ENCODE measurements at regions not wholly inside any gene's neighbourhood (a gene's known extent, or its start where the extent isn't known, plus 50 kb on each side); places are given as distances from the start of the nearest gene placed in this dataset.

DNA sequence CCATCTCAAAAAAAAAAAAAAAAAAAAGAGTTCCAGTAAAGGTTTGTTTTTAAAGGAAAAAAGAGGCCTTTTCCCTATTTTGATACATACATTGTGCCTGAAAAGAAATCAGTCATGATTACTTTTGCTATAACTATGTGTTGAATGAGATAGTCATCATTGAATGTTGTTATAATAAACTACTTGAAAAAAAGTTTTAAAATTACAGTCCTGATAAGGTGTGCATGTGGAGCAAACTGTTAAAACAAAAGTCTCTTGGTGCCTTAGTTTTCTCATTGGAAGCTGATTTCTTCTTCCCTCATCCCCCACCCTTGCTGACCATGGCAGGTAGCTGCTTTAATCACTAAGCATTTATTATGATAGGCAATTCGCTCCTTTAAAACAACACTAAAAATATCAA, 172.3 kb upstream of the TBCA start:
- DNase-seq, result no peak

DNA sequence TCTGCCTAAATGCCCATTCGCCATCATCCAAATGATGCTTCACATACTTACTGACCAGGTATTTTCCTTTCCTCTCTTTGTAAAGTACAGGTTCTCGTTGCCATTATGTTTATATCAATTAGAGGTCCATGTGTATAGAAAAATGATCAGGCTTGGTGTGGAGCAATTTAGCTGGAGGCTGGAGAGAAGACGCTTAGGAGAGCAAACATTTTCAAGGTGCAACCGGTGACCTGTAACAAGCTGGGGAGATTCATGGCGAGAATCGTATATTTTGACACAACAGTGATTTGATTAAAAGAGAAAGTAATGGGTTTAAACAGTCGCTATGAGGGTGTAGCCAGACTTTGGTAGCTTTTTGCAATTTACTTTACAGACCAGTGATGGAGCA, 170.9 kb upstream of the TBCA start:
- DNase-seq, result no peak

DNA sequence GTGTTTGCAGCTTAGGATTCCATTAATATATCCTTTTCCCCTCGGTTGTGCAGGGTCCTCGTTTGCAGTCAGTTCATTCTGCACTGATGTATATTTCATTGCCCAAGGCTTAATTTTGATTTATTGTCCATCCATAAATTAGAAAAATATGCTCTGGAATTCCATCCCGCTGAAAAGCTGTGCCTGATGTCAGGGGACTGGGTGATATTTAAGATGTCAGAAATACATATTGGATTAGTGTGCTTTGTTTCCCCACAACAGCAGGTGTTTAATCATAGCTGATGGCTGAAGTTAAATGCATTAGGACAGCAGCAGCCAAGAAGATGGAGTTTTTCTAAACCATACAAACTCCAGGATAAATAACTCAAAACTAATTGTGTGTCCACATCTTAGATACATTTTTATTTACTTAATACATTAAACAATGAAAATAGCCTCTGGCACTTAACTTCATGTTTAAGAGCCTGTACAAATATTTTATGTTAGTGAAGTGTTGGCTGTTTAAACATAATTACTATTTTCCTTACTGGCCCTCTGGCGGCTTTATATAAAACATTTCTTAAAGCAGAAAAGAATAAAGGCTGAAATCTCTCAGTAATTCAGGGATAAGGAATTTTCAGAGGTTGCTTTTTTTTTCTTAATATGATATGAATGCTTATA, 170.4 kb upstream of the TBCA start:
- no peak for DNase-seq

DNA sequence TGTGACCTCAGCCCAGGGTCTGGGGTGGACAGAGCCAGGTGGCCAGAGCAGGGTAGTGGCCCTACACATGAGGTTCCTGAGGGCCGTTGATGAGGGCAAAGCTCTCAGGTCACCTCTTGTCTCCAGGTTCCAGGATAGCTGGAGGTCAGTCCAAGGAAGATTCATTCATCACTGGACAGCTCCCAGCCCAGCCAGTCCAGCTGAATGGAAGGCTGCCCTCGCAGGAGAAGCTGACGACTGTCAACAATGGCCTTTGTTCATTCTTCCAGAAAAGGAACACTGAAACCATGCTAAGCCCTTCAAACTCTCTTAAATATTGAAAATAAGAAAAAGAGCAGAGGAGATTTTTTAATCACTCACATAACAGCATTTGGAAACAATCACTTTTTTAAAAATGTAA, 169.7 kb upstream of the TBCA start:
- DNase-seq, result no peak

DNA sequence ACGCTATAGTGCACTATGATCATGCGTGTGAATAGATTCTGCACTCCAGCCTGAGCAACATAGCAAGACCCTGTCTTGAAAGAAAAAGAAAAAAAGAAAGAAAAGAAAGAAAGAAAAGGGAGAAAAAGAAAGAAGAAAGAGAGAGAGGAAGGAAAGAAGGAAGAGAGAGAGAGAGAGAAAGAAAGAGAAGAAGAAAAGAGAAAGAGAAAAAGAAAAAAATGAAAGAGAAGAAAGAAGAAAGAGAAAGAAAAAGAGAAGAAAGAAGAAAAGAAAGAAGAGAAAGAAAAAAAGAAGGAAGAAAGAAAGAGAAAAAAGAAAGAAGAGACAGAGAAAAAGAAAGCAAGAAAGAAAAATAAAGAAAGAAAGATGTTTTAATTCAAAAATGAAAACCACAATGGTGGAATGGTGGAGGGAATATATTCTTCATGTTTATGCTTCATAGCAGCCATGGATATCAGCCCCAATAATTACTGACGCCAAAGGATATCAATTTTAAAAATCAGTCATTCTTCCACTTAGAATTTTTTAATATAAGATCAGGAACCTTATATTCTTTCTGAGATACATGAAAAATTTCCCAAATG, 168.7 kb upstream of the TBCA start:
- no peak for DNase-seq

DNA sequence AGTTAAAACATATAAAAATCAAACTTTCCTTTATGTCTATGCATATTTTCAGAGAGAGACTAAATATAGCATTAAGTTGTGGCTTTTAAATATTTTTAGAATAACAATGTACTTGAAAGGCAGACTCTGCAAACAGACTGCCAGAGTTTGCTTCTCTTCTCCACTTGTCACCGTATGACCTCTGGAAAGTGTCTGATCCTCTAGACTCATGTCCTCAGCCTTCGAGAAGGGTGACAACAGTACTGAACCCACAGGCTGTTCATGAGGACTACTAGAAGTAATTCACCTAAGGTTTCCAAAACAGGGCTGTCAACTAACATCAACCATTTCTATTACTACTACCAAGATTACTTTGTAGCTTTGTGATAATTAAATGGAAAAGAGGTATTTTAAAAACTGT, 167.7 kb upstream of the TBCA start:
- DNase-seq, result no peak

DNA sequence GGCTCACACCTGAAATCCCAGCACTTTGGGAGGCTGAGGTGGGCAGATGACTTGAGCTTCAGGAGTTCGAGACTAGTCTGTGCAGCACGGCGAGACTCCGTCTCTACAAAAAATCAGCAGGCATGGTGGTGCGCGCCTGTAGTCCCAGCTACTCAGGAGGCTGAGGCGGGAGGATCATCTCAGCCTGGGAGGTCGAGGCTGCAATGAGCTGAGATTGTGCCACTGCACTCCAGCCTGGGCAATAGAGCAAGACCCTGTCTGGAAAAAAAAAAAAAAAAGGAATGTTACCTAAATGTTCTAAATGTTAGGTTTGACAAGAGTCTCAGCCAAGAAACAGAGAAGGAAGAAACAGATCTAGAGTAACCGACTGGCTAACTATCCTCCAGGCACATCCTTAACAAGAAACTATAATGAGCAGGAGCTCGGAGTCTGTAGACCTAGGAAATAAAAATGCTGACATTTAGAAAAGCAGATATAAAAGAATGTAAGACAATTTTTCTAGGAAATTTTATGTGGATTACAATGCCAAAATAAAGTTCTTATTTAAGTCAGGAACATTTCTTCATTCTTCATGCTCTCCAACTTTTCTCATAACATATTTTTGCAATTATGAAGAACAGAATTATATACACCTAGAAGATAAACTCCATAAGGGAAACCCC, 166.6 kb upstream of the TBCA start:
- no peak for DNase-seq

DNA sequence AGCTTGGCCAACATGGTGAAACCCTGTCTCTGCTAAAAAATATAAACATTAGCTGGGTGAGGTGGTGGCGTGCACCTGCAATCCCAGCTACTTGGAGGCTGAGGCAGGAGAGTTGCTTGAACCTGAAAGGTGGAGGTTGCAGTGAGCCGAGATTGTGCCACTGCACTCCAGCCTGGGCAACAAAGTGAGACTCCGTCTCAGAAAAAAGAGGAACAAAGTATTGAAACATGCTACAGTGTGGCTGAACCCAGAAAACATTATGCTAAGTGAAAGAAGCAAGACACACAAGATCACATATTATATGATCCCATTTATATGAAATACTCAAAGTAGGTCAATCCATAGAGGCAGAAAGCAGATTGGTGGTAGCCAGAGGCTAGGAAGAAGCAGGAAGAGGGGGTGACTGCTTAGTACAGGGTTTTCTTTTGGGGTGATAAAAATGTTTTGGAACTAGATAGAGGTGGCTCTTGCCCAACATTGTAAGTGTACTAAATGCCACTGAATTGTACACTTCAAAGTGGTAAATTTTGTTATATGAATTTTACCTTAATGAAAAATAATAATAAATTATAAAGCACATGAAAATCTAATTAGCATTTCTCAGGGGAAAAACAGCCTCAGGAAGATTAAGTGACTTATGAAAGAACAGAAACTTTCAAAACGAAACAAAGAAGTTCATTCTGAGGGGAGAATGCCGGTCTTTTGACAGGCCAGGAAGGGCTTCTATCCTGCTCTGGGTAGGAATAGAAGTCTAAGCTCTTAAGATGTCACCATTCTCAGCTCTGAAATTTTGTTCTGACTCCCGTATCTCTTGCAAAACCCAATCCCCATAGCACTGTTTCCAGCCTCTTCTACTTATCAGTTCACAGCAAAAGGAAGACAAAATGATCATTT, 161.1 kb upstream of the TBCA start:
- DNase-seq, result no peak

DNA sequence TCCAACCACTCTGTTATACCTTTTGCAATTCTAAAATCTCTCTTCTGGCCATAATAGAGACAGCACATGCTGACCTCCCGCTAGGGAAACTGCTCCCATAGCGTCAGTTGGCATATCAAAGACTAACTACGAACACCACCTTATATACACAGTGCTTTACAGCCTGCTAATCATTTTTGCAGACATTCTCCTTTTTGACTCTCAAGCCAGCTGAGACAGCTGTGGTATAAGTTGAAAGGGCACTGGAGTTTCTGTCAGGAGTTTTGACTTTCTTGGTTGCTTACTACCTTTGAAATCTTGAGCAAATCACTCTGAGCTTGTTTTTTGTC, 160.2 kb upstream of the TBCA start:
- no peak for DNase-seq

DNA sequence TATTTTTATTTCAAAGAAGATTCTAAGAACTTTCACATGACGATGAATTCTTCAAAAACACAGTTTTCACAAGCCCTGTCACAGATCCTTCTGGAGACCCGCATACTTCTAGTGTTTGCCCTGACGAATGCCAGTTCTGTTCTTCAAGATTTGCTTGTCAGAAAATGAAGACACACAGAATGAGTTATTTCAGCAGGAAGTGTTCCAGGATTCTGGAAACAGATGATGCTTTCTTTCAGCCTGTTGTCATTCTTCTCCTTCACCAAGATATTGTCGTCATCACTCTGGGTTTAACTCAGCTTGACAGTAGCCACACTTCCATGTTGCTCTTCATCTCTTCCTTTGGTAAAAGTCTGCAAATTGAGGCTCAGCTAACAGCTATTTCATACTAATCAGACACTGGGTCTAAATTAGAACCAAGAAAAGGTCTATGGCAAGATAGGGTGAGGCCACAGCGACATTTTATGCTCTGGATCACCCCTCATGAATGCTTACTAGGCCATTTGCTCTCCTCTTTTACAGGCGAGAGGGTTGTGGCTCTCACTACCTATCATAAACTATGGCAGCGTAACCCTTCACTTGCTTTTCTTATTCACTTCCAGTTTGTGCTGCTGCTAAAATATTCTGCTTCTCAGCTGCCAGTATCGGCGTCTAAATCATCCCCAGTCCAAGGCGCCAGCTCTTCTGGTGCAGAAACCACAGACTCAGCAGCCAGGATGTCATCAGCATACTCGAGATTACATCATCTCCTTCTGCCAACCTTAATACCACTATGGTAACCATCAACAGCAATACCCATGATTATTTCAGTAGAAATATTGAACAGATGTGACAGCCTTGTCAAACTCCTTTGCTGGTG, 159.6 kb upstream of the TBCA start:
- peak in 1 of 2 donors; percentile 18 for DNase-seq

DNA sequence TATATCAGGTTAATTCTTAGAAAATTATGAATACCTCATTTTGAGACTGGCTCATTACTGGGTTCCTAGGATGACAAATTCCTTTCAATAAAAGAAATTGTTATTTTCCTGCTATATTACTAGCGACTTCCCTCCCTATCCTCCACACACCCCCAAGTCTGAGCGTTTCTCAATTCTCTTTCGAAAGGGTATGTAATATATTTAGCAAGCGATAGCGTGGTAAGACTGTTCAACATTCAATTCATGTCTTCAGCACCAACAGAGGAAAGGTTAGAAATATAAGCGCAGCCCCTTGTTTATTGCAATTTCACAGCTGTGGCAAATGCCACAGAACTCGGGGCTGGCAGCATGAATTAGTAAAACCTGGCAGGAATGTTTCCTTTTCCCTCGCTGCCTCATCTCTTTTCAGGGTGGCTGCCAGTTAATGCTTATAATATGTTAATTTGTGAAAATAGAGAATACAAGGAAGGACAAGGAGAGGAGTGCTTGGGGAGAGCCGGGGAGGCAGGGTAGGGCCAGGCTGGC, 152.7 kb upstream of the TBCA start:
- no peak for DNase-seq

DNA sequence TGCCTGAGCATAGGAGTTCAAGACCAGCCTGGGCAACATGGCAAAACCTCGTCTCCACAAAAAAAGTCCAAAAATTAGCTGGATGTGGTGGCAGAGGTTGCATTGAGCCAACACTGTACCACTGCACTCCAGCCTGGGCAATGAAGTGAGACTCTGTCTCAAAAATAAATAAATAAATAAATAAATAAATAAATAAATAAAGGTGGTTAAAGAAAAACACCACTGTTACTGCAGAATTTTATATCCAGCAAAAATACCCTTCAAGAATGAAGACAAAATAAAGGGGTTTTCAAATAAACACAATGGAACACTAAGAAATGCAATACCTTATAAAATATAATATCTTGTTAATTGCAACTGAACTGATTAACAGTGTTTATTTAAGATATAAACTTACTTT, 150.2 kb upstream of the TBCA start:
- DNase-seq, result no peak

DNA sequence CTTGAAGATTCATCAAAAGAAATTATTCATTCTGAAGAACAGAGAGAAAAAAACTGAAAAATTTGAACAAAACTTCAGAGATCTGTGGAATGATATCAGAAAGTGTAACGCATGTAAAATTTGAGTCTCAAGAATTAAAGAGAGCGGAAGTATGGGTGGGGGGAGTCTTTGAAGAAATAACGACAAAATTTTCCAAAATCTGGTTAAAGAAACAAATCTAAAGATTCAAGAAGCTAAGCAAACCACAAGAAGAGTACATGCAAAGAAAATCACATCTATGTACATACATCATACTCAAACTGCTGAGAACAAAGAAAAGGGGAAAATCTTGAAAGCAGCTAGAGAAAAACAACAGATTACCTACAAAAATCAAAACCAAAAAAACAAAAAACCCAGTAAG, 149.4 kb upstream of the TBCA start:
- no peak for DNase-seq

DNA sequence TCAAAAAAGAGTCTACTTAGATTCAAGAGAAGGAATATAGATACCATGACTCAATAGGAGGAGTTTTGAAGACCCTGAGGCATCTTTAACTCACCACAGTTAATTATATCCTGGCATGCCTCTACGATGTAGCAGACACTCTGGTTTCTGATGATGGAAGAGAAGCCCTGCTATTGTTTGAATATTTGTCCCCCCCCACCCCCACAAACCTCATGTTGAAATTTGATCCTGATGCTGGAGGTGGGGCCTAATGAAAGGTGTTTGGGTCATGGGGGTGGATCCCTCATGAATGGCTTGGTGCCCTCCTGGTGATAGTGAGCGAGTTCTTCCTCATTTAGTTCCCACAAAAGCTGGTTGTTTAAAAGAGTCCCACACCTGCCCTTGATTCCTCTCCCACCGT, 147.9 kb upstream of the TBCA start:
- DNase-seq, result no peak

DNA sequence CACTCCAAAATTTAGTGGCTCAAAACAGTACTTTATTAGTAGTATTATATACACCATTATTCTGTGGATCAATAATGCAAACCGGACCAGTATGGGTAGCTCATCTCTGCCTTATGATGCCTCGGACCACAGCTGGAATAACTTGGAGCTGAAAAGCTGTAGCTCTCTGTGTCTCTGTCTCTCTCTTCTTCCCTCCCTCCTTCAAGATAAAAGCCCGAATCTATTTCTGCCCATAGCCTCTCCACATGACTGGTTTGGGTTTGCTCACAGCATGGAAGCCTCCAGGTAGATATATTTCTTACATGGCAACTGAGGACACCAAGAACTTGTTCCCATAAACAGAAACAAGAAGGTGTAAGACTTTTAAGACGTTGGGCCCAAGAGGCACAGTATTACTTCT, 147.5 kb upstream of the TBCA start:
- DNase-seq, result no peak

DNA sequence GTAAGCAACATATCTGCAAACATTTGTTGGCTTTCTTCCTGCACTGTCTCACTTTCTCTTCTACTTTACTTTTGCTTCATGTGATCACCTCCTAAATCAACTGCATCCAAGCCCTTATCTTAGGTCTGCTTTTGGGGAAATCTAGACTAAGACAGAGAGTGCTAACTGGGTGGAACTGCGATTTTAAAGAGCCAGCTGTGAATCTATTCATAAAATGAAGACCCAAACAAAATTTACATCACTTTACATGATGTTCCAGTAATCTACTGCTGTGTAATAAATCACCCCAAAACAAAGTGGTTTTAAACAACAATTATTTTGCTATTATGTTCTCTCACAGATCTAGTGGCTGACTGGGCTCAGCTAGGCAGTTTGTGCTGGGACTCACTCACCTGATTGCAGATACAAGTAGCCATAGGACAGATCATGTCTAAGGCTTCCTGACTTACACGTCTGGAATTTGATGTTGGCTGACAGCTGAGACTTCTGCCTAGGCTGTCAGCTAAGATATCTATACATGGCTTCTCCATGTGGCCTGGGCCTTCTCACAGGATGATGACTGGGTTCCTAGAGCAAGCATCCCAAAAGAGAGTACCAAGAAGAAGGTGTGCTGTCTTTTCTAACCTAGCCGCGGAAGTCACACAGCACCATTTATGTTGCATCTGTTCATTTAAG, 145.1 kb upstream of the TBCA start:
- no peak for DNase-seq

DNA sequence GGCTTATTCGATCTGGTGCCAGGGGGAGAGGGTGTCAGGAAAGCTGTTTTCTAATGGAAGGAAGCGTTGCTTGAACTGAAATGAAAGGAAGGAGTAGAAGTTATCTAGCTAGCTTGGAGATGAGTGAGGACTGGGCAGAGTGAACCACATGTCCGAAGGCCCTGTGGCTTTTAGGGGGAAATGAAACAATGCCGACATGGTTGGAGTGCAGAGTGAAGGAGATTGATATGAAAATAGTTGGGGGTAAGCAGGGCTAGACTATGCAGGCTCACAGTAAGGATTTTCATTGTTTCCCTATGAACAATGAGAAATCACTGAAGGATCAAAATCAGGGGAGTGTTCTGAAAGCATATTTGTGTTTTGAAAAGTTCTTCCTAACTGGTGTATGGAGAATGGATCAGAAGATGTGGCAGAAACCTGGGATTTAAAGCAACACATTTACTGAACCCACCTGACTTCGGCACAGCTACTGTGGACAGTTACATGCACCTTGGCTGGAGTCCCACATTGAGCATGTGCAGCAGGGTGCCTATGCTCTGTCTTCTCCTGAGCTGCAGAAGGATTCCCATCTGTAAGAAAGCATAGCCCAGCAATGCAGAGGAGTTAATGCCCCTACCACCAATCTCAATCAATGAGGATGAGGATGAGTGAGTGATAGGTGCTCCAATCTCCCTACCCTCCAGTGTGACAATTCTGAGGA, 144.4 kb upstream of the TBCA start:
- no peak for DNase-seq

DNA sequence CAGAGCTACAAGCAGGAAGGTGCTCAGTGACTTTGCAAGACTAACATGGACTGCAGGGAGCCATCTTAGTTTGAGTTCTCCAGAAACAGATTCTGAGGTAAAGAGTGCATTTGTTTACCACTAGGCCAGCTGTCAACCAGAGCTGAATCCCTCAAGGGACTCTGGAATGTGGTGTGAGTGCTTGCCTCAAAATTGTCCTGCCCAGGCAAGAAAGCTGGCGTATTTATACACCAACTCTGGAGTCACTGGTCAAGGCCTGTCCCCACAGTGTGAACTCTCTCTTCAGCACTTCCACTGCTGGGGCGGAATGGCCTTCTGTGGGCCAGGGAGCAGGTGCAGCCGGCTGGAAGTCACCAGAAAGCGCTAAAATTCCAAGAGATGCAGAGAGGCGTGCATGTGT, 139.2 kb upstream of the TBCA start:
- no peak for DNase-seq

DNA sequence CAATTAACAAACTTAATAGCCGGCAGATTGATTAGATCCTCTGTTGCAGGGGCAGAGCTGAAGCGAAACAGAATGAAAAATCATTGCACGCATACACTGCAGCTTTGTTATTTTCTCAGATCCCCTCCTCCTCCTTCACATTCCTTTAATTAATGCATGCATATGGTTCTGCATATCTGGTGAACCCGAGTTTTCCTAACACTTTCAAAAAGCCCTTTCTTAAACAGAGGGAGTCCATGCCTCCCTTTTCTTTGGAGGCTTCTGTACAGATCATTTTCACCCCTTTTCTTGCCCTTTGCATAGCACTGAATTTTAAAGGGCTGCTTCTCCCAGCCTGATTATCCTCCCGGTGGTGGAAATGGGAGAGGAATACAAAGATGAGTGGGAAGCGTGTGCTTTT, 136.6 kb upstream of the TBCA start:
- DNase-seq, result no peak

DNA sequence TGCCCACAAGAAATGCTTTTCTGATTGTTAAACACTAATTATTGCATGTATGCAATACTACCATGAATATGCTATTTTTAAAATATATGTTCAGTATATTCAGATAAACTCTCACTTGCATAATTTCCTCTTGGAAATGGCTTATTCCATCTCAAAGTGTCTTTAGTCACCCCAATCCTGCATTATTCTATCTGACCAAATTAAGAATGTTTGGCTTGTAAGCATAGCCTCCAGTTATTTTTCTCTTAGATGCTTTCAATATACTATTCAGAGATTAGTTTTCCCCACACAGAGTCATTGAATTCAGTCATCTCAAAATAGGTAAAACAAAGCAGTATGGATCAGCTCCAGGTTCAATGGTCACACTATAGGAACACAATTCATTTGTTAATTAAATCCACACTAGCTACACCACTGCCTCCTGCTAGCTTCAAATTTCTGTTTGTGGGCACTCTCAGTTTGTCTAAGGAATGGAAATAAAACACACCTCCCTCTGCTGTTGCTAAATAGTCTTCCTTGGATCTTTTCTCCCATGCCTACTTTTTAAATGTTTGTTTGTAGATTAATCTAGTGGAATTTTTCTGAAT, 134.6 kb upstream of the TBCA start:
- no peak for DNase-seq

DNA sequence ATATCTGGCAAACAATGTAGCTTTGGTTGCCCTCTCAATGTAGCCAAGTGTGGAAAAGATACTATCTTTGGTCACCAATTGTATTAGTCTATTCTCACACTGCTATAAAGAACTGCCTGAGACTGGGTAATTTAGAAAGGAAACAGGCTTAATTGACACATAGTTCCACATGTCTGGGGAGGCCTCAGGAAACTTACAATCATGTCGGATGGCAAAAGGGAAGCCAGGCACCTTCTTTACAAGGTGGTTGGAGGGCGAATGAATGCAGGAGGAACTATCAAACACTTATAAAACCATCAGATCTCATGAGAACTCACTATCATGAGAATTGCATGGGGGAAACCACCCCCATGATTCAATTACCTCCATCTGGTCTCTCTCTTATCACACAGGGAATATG, 133.1 kb upstream of the TBCA start:
- DNase-seq, result no peak

All from stimulated activated CD4-positive, alpha-beta T cell treated with anti-CD3 and anti-CD28 coated beads, Interleukin-2, amount 100 ng/mL, for 24 hours (primary cell).